ENCODE measurements at regions not wholly inside any gene's neighbourhood (a gene's known extent, or its start where the extent isn't known, plus 50 kb on each side); places are given as distances from the start of the nearest gene placed in this dataset.

GRCh38 chr4:176383273-176384077 lies 63.7 kb downstream of the SPCS3 start:
- DNase-seq = no peak
- H3K36me3 ChIP-seq = no peaks in the 10 kb centered on the region
- H3K9me3 ChIP-seq = no peaks in the 10 kb centered on the region
- no peak overlapping the region for H3K4me3 ChIP-seq
- no peaks in the 10 kb centered on the region for H3K27me3 ChIP-seq

GRCh38 chr4:176385601-176386000 lies 65.8 kb downstream of the SPCS3 start:
- Histone ChIP-seq H3K4me3 (no peak overlapping the region), H3K27me3 (no peaks in the 10 kb centered on the region), H3K9me3 (no peaks in the 10 kb centered on the region), H3K36me3 (no peaks in the 10 kb centered on the region)
- no peak for DNase-seq

- no peaks in the 10 kb centered on the region for H3K36me3 ChIP-seq
- H3K27me3 ChIP-seq = no peaks in the 10 kb centered on the region
- H3K9me3 ChIP-seq = no peaks in the 10 kb centered on the region
- H3K4me3 ChIP-seq = no peak overlapping the region
- DNase-seq = no peak
Observed at GRCh38 chr4:176387571-176387970, 67.8 kb downstream of the SPCS3 start.

GRCh38 chr4:176393306-176394013 lies 73.7 kb downstream of the SPCS3 start:
- no peak overlapping the region for H3K4me3 ChIP-seq
- no peaks in the 10 kb centered on the region for H3K9me3 ChIP-seq
- H3K36me3 ChIP-seq = no peaks in the 10 kb centered on the region; the same call in 1 of the 2 replicates
- H3K27me3 ChIP-seq = no peaks in the 10 kb centered on the region
- DNase-seq = no peak

- peaks cover 7% of the 10 kb centered on the region for H3K9me3 ChIP-seq
- no peaks in the 10 kb centered on the region for H3K27me3 ChIP-seq
- no peak for DNase-seq
- H3K36me3 ChIP-seq = peaks cover 6% of the 10 kb centered on the region; the same call in 1 of the 2 replicates
- H3K4me3 ChIP-seq = no peak overlapping the region
Observed at GRCh38 chr4:176400816-176401461, 81.2 kb downstream of the SPCS3 start.

GRCh38 chr4:176404621-176405020 lies 84.9 kb downstream of the SPCS3 start:
- no peak for DNase-seq
- H3K4me3 ChIP-seq = no peak overlapping the region
- H3K9me3 ChIP-seq = peaks cover 7% of the 10 kb centered on the region
- peaks cover 2% of the 10 kb centered on the region; the same call in 1 of the 2 replicates for H3K36me3 ChIP-seq
- no peaks in the 10 kb centered on the region for H3K27me3 ChIP-seq

GRCh38 chr4:176406297-176406696 lies 86.5 kb downstream of the SPCS3 start:
- Histone ChIP-seq H3K36me3 (no peaks in the 10 kb centered on the region), H3K27me3 (no peaks in the 10 kb centered on the region), H3K9me3 (peaks cover 5% of the 10 kb centered on the region), H3K4me3 (no peak overlapping the region)
- DNase-seq = no peak

- H3K9me3 ChIP-seq = peaks cover 5% of the 10 kb centered on the region
- no peak overlapping the region for H3K4me3 ChIP-seq
- no peaks in the 10 kb centered on the region for H3K36me3 ChIP-seq
- no peak for DNase-seq
- H3K27me3 ChIP-seq = no peaks in the 10 kb centered on the region
Observed at GRCh38 chr4:176406736-176407135, 87.0 kb downstream of the SPCS3 start.

- Histone ChIP-seq H3K36me3 (no peaks in the 10 kb centered on the region), H3K9me3 (no peaks in the 10 kb centered on the region), H3K27me3 (no peaks in the 10 kb centered on the region), H3K4me3 (no peak overlapping the region)
- DNase-seq = no peak
Observed at GRCh38 chr4:176409627-176410026, 89.9 kb downstream of the SPCS3 start.

- H3K4me3 ChIP-seq = no peak overlapping the region
- no peaks in the 10 kb centered on the region for H3K36me3 ChIP-seq
- no peaks in the 10 kb centered on the region for H3K9me3 ChIP-seq
- no peak for DNase-seq
- H3K27me3 ChIP-seq = no peaks in the 10 kb centered on the region
Observed at GRCh38 chr4:176413171-176413570, 93.4 kb downstream of the SPCS3 start.

GRCh38 chr4:176422001-176422400 lies 102.2 kb downstream of the SPCS3 start:
- Histone ChIP-seq H3K9me3 (no peaks in the 10 kb centered on the region), H3K4me3 (no peak overlapping the region), H3K36me3 (no peaks in the 10 kb centered on the region), H3K27me3 (no peaks in the 10 kb centered on the region)
- no peak for DNase-seq

- DNase-seq = no peak
- Histone ChIP-seq H3K4me3 (no peak overlapping the region), H3K27me3 (no peaks in the 10 kb centered on the region), H3K36me3 (no peaks in the 10 kb centered on the region), H3K9me3 (no peaks in the 10 kb centered on the region)
Observed at GRCh38 chr4:176422511-176422910, 102.7 kb downstream of the SPCS3 start.

- Histone ChIP-seq H3K4me3 (no peak overlapping the region), H3K36me3 (no peaks in the 10 kb centered on the region), H3K9me3 (no peaks in the 10 kb centered on the region), H3K27me3 (no peaks in the 10 kb centered on the region)
- no peak for DNase-seq
Observed at GRCh38 chr4:176425035-176425434, 105.3 kb downstream of the SPCS3 start.

- no peaks in the 10 kb centered on the region for H3K9me3 ChIP-seq
- no peak overlapping the region for H3K4me3 ChIP-seq
- H3K36me3 ChIP-seq = no peaks in the 10 kb centered on the region
- DNase-seq = no peak
- no peaks in the 10 kb centered on the region for H3K27me3 ChIP-seq
Observed at GRCh38 chr4:176432811-176433540, 113.2 kb downstream of the SPCS3 start.

- H3K27me3 ChIP-seq = no peaks in the 10 kb centered on the region
- no peaks in the 10 kb centered on the region for H3K9me3 ChIP-seq
- no peaks in the 10 kb centered on the region for H3K36me3 ChIP-seq
- no peak for DNase-seq
- no peak overlapping the region for H3K4me3 ChIP-seq
Observed at GRCh38 chr4:176433983-176434382, 114.2 kb downstream of the SPCS3 start.

GRCh38 chr4:176435901-176436292 lies 116.1 kb downstream of the SPCS3 start:
- H3K27me3 ChIP-seq = no peaks in the 10 kb centered on the region
- no peak for DNase-seq
- H3K36me3 ChIP-seq = no peaks in the 10 kb centered on the region
- H3K9me3 ChIP-seq = no peaks in the 10 kb centered on the region
- H3K4me3 ChIP-seq = no peak overlapping the region
